ENCODE measurements at regions not wholly inside any gene's neighbourhood (a gene's known extent, or its start where the extent isn't known, plus 50 kb on each side); places are given as distances from the start of the nearest gene placed in this dataset.

DNA sequence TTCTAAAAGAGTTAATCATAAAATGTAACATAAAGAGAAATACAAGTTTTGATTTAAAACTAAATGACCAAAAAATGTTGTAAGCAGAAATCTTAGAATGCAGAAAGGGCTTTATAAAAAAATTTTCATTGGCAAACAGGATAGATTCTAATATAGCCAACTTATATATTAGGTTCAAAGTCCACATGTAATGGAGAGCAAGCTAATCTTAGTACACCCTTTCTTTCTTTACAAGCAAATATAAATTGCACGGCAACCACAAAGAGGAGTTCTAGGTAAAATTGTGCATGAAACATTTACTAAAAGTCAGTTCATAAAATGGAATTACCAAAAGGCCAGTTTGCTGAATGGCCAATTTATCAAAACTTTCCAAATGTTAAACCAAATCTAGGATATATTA is 130.6 kb downstream of the NOL4 start:
- H3K4me3 ChIP-seq (ENCODE audit: low read length) = no peak overlapping the region
- no peak overlapping the region for H3K27ac ChIP-seq (ENCODE audit: low read length)
- no peak for TF ChIP-seq EZH2 (IDR thresholded peaks at IDR 0.05; ENCODE audit: borderline replicate concordance, insufficient read depth, low read length, poor library complexity, severe bottlenecking)
- no peak for TF ChIP-seq EP300 (conservative IDR thresholded peaks at IDR 0.05; ENCODE audit: poor library complexity, severe bottlenecking)
- no peak for TF ChIP-seq TAF1 (IDR thresholded peaks at IDR 0.05; ENCODE audit: low read depth)
- TF ChIP-seq, protein P1, sequence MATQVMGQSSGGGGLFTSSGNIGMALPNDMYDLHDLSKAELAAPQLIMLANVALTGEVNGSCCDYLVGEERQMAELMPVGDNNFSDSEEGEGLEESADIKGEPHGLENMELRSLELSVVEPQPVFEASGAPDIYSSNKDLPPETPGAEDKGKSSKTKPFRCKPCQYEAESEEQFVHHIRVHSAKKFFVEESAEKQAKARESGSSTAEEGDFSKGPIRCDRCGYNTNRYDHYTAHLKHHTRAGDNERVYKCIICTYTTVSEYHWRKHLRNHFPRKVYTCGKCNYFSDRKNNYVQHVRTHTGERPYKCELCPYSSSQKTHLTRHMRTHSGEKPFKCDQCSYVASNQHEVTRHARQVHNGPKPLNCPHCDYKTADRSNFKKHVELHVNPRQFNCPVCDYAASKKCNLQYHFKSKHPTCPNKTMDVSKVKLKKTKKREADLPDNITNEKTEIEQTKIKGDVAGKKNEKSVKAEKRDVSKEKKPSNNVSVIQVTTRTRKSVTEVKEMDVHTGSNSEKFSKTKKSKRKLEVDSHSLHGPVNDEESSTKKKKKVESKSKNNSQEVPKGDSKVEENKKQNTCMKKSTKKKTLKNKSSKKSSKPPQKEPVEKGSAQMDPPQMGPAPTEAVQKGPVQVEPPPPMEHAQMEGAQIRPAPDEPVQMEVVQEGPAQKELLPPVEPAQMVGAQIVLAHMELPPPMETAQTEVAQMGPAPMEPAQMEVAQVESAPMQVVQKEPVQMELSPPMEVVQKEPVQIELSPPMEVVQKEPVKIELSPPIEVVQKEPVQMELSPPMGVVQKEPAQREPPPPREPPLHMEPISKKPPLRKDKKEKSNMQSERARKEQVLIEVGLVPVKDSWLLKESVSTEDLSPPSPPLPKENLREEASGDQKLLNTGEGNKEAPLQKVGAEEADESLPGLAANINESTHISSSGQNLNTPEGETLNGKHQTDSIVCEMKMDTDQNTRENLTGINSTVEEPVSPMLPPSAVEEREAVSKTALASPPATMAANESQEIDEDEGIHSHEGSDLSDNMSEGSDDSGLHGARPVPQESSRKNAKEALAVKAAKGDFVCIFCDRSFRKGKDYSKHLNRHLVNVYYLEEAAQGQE (IDR thresholded peaks at IDR 0.05; ENCODE audit: borderline replicate concordance) = no peak
- TF ChIP-seq POLR2AphosphoS5 (IDR thresholded peaks at IDR 0.05) = no peak
- H3K79me2 ChIP-seq (replicated peaks; ENCODE audit: insufficient read depth, low read length) = no peaks in the 10 kb centered on the region
- H3F3A ChIP-seq (ENCODE audit: insufficient read depth, low read length, poor library complexity, severe bottlenecking) = no peaks in the 10 kb centered on the region
- H3K36me3 ChIP-seq (ENCODE audit: insufficient read depth, low read length) = no peaks in the 10 kb centered on the region
- no peaks in the 10 kb centered on the region for H3K9me3 ChIP-seq (ENCODE audit: low read length)
- H3K4me2 ChIP-seq (ENCODE audit: low read length) = no peak overlapping the region
- H4K20me1 ChIP-seq (ENCODE audit: insufficient read depth) = no peaks in the 10 kb centered on the region
- H2AFZ ChIP-seq (ENCODE audit: low read depth, low read length) = no peak overlapping the region
- no peaks in the 10 kb centered on the region for H3K27me3 ChIP-seq (ENCODE audit: insufficient read depth, low read depth, low read length)
- H3K9ac ChIP-seq (ENCODE audit: low read length) = no peak overlapping the region
- H3K9me2 ChIP-seq (ENCODE audit: insufficient read depth, low read length) = no peaks in the 10 kb centered on the region

DNA sequence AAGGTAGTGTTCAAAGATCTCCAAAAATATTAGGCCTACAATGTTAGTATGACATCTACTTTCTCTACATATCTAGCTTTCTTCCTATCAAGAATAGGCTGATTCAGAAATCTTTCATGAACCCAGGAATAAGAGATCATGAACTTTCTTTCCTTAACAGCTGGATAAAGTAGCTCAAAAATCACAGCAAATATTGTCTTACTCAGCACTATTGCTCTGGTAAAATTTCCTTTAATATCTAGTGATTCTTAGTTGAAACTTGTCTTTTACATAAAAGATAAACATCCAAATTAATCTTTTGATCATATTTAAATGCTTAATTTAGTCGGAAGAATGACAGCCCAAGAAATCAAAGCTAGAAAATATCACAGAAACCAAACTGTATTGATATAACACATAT is 131.9 kb downstream of the NOL4 start:
- Histone ChIP-seq H3K4me3 (ENCODE audit: low read length) (no peak overlapping the region), H2AFZ (ENCODE audit: low read depth, low read length) (no peak overlapping the region), H3F3A (ENCODE audit: insufficient read depth, low read length, poor library complexity, severe bottlenecking) (no peaks in the 10 kb centered on the region), H3K9me3 (ENCODE audit: low read length) (no peaks in the 10 kb centered on the region), H3K4me2 (ENCODE audit: low read length) (no peak overlapping the region), H3K27ac (ENCODE audit: low read length) (no peak overlapping the region), H3K9me2 (ENCODE audit: insufficient read depth, low read length) (no peaks in the 10 kb centered on the region), H3K27me3 (ENCODE audit: insufficient read depth, low read depth, low read length) (no peaks in the 10 kb centered on the region), H3K36me3 (ENCODE audit: insufficient read depth, low read length) (no peaks in the 10 kb centered on the region), H4K20me1 (ENCODE audit: insufficient read depth) (no peaks in the 10 kb centered on the region), H3K79me2 (replicated peaks; ENCODE audit: insufficient read depth, low read length) (no peaks in the 10 kb centered on the region), H3K9ac (ENCODE audit: low read length) (no peak overlapping the region)
- TF ChIP-seq, protein P2, sequence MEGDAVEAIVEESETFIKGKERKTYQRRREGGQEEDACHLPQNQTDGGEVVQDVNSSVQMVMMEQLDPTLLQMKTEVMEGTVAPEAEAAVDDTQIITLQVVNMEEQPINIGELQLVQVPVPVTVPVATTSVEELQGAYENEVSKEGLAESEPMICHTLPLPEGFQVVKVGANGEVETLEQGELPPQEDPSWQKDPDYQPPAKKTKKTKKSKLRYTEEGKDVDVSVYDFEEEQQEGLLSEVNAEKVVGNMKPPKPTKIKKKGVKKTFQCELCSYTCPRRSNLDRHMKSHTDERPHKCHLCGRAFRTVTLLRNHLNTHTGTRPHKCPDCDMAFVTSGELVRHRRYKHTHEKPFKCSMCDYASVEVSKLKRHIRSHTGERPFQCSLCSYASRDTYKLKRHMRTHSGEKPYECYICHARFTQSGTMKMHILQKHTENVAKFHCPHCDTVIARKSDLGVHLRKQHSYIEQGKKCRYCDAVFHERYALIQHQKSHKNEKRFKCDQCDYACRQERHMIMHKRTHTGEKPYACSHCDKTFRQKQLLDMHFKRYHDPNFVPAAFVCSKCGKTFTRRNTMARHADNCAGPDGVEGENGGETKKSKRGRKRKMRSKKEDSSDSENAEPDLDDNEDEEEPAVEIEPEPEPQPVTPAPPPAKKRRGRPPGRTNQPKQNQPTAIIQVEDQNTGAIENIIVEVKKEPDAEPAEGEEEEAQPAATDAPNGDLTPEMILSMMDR (IDR thresholded peaks at IDR 0.05; ENCODE audit: poor library complexity, severe bottlenecking) = no peak
- TF ChIP-seq POLR2AphosphoS5 (IDR thresholded peaks at IDR 0.05) = no peak
- TF ChIP-seq TAF1 (IDR thresholded peaks at IDR 0.05; ENCODE audit: low read depth) = no peak
- no peak for TF ChIP-seq EZH2 (IDR thresholded peaks at IDR 0.05; ENCODE audit: borderline replicate concordance, insufficient read depth, low read length, poor library complexity, severe bottlenecking)
- no peak for TF ChIP-seq EP300 (conservative IDR thresholded peaks at IDR 0.05; ENCODE audit: poor library complexity, severe bottlenecking)
- no peak for TF ChIP-seq RAD21 (conservative IDR thresholded peaks at IDR 0.05)
- no peak for TF ChIP-seq SMC3 (conservative IDR thresholded peaks at IDR 0.05; ENCODE audit: poor library complexity)
- TF ChIP-seq MXI1 (conservative IDR thresholded peaks at IDR 0.05; ENCODE audit: poor library complexity, severe bottlenecking) = no peak

All from neural cell (in vitro differentiated cells).